Lower leg skin (tissue), 3 donors: ENCODE measurements at regions not wholly inside any gene's neighbourhood (a gene's known extent, or its start where the extent isn't known, plus 50 kb on each side); places are given as distances from the start of the nearest gene placed in this dataset.
"Not testable (repeated sequence)": the region's sequence is repeated elsewhere in the genome, so short reads cannot be mapped to it uniquely, and the experiment has no call there.

ENCODE experiments used
- CTCF ChIP-seq, 3 donors: fragments of 450-650 bp; IDR thresholded peaks; one replicate each; pipeline ENCODE4 v1.5.1; 2016; ENCODE audit warnings: antibody characterized with exemption in 3 of 3, mild to moderate bottlenecking in 3 of 3, moderate library complexity in 2 of 3
- POLR2A ChIP-seq, 2 donors: fragments of 450-650 bp; IDR thresholded peaks; one replicate each; pipeline ENCODE4 v1.6.1; 2016 to 2017; ENCODE audit warnings: antibody characterized with exemption in 2 of 2, mild to moderate bottlenecking in 1 of 2, moderate library complexity in 1 of 2

DNA sequence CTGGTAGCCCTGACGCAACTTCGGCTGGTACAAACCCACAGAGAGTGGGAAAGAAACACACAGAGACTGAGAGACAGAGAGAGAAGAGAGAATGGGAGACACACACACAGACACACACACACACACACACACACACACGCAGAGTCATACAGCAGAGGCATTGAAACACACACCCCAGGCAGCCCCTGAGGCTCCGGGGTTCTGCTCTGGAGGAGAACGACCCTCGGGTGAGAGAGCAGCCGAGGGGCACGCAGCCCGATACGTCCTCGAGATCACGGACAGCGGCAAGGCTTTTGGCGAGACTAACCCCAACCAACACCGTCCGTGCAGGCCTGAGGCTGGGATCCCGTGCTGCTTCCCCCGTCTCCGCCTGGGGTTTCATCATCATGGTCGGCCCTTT is 700.8 kb upstream of the TPTE start:
- TF ChIP-seq CTCF, POLR2A (IDR thresholded peaks at IDR 0.05): not testable (repeated sequence)
